NCI-H146 treated with DMSO at 0.1 percent for 48 hours (cell line): ENCODE measurements at regions not wholly inside any gene's neighbourhood (a gene's known extent, or its start where the extent isn't known, plus 50 kb on each side); places are given as distances from the start of the nearest gene placed in this dataset.
"Not testable (repeated sequence)": the region's sequence is repeated elsewhere in the genome, so short reads cannot be mapped to it uniquely, and the experiment has no call there.

ENCODE experiments used
- DNase-seq: peaks from one replicate; lab custom pipeline; 2025; ENCODE audit not compliant: unreplicated experiment; lab: John Stamatoyannopoulos, UW

- DNase-seq = no peak
These were observed 144.7 kb upstream of the ITM2A start for GRCh38 chrX:79511799-79512198.

GRCh38 chrX:79506001-79506400 lies 138.9 kb upstream of the ITM2A start:
- no peak for DNase-seq

- no peak for DNase-seq
These were observed 115.6 kb upstream of the ITM2A start for GRCh38 chrX:79482686-79483085.

GRCh38 chrX:79477691-79478090 lies 110.6 kb upstream of the ITM2A start:
- no peak for DNase-seq

GRCh38 chrX:79466636-79467035 lies 99.5 kb upstream of the ITM2A start:
- DNase-seq = no peak

- DNase-seq = no peak
These were observed 95.3 kb upstream of the ITM2A start for GRCh38 chrX:79462458-79462857.

GRCh38 chrX:79456593-79456992 lies 89.5 kb upstream of the ITM2A start:
- DNase-seq = not testable (repeated sequence)

GRCh38 chrX:79452881-79453280 lies 85.7 kb upstream of the ITM2A start:
- DNase-seq = no peak

- DNase-seq = no peak
These were observed 77.6 kb upstream of the ITM2A start for GRCh38 chrX:79444694-79445210.

- no peak for DNase-seq
These were observed 76.0 kb upstream of the ITM2A start for GRCh38 chrX:79443121-79443520.

GRCh38 chrX:79440336-79440735 lies 73.2 kb upstream of the ITM2A start:
- no peak for DNase-seq
